Activated CD4-positive, alpha-beta T cell treated with anti-CD3 and anti-CD28 coated beads, Interleukin-10, Interleukin-2, amounts not matched to agents 100 ng/mL and 50 ng/mL, durations not matched to agents 16 hours and 8 hours (primary cell): ENCODE measurements at regions not wholly inside any gene's neighbourhood (a gene's known extent, or its start where the extent isn't known, plus 50 kb on each side); places are given as distances from the start of the nearest gene placed in this dataset.

ENCODE experiments used
- DNase-seq: peaks from one replicate; pipeline ENCODE4 v3.0.0-alpha.2; 2020

DNA sequence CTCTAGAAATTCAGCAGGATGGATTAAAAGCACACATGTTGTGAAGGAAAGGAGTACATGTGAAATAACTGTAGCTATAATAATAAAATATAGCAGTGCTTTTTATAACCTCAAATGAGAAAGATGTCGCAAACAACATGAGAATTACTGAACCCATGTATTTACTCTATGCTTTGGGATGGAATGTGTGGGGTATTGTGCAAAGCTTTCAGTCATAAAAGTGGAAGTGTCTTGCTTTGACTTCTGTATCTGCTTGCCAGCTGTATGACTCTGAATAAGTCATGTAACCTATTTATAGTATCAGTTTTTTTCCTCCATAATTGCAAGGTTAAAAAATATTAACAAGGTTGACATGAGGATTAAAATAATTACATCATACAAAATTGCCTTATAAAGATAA is 519.3 kb upstream of the CADM2 start:
- no peak for DNase-seq

- no peak for DNase-seq
Measured at GRCh38 chr3:84440291-84440690, 518.5 kb upstream of the CADM2 start.

GRCh38 chr3:84442533-84442932 is 516.3 kb upstream of the CADM2 start:
- no peak for DNase-seq

DNA sequence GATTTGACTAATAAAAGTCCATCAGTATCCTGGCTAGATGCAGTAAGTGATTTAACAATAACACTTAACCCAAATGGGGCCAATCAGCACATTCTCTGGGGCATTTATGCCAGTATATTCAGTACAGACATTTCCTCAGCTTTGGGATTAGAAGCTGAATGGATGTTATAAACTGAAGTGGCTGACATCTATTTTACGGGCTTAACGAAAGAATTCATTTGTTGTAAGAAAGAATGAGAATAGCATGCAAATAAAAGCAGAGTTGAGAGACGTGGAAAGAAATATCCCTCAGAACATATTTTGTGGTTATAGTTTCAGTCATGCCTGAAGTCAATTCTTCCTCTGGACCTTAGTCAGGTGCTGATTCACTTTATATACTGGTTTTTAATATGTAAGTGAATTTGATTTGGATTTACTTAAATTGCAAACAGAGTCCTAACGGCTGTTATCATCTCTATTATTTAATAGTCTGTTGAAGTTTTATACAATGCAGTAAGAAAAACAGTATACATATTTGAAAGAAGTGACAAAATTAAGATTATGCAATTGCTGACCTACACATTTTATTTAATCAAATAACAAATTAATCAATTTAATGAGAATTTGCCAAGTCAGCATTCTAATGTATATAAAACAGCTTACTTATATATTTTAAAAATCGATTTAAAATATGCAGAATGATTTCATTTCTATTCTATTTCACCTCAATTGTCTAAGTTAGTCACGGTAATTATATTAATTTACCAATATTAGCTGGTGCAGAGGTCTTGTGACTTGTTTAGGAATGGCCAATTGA is 513.9 kb upstream of the CADM2 start:
- no peak for DNase-seq

DNA sequence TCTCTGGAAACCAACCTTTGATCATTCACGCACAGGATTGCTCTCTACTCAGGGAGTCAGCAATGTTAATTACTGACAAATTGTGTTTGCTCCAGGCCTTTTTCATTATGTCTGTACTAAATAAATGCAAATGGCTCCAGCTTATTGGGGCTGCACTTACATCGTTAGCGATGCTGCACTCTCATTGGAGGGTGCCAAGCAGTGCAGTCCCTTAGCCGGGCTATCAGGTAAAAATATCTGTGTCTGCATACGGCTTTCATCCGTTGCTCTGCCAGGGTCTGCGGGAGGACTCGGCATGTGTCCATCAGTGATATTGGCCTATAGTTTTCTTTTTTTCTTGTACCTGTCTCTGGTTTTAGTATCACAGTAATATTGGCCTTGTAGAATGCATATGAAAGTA is 471.5 kb upstream of the CADM2 start:
- DNase-seq: no peak

DNA sequence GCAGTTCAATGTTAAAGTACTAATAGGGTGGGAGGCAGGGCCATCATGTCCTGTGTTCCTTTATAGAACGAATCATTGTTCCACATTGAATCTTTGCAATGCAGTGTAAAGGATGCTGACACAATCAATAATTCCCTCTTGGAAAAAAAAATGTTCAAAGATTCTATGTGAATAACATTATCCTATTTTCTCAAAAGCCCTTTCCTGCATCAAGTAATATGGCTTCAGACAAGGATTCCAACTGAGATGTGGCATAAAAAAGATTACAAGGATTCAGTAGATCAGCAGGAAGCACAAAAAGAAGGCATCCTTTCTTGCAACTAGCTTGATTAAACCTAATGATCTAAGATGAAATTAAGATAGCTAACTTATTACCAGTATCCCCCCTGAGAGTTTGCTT is 454.0 kb upstream of the CADM2 start:
- DNase-seq: no peak

DNA sequence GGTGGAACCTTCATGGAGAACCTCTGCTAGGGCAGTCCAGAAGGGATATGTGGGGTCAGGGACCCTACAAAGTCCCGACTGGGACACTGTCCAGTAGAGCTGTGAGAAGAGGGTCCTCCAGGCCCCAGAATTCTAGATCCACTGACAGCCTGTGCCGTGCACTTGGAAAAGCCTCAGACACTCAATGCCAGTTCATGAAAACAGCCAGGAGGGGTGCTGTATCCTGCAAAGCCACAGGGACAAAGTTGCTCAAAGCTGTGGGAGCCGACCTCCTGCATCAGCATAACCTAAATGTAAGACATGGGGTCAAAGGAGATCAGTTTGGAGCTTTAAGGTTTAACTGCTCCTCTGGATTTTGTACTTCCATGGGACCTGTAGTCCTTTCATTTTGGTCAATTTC is 448.8 kb upstream of the CADM2 start:
- no peak for DNase-seq

DNA sequence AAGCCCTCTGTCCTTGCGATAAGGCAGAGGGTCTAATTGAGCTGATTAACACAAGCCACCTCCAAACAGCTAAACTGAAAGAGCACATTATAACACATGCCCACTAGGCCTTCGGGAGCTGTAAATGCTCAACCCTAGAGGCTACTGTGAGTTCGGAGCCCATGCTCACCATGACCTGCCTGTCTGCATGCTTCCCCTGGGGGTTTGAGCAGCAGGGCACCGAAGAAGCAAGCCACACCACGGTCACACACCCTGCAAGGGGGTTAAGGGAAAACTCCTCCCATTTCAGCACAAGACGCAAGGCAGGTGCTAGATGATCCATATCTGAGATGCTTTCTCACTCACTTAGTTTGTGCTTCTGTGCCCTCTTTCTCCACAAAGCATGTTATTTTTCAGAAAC is 435.9 kb upstream of the CADM2 start:
- DNase-seq: no peak

DNA sequence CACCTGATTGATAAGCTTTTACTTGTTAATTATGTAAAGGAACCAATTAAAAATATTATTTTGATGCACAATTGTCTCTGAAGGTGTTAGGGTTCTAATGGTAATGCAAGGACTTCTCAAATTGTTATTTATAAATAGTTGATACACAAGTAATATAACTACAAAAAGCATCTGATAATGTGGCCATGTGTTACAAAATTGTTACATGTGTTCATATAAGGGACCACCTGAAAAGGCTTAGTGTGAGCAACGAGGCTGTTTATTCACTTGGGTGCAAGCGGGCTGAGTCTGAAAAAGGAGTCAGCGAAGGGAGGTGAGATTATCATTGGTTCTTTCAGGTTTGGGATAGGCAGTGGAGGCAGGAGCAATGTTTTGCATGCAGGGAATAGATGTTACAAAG is 421.9 kb upstream of the CADM2 start:
- DNase-seq: no peak

DNA sequence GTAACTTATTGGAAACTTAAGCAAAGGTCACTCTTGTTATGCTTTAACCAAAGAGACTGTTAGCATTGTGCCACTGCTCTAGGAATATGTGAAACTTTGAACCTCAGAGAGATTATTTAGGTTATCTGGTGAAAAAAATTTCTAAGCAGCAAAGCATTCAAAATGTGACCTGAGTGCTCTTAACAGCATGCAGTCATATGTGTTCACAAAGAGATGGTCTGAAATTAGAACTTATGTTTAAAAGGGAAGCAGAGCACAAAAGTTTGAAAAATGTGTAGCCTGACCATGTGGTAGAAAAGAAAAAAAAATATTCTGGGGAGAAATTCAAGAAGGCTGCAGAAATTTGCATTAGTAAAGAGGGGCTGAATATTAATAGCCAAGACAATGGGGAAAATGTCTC is 420.2 kb upstream of the CADM2 start:
- DNase-seq: no peak

- DNase-seq: no peak
Measured at GRCh38 chr3:84547207-84547606, 411.6 kb upstream of the CADM2 start.

- DNase-seq: peak; percentile 5
Measured at GRCh38 chr3:84547971-84548970, 410.5 kb upstream of the CADM2 start.

DNA sequence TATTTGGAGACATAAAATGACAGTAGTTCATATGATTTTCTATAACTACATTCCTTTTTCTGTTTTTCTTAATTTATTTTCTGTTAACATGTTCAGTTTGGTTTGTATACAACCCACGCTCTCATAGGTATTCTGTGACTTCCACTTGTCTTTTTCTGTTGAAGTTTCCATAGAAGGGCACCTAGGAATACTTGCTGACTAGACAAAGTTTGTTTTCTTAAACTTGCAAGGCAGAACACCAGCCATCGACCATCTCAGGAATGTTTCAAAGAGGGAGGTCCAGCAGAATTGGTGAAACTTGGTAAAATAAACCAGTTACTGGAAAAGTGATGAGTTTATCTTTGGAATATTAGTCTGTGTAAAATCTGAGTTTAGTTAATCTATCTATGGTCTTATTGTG is 403.2 kb upstream of the CADM2 start:
- no peak for DNase-seq

DNA sequence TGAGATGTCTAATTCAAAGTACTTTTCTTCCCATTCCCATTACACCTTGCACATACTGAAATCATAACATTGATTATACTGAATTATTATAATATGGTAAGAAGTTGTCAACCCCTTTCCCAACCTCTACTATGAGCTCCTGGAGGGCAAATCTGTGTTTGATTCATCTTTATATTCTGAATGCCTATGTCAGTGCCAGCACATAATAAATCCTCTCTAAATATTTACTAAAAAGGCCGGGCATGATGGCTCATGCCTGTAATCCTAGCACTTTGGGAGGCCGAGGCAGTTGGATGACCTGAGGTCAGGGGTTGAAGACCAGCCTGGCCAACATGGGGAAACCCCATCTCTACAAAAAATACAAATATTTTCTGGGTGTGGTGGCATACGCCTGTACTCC is 392.5 kb upstream of the CADM2 start:
- DNase-seq: no peak

GRCh38 chr3:84567796-84568195 is 391.0 kb upstream of the CADM2 start:
- DNase-seq: no peak

DNA sequence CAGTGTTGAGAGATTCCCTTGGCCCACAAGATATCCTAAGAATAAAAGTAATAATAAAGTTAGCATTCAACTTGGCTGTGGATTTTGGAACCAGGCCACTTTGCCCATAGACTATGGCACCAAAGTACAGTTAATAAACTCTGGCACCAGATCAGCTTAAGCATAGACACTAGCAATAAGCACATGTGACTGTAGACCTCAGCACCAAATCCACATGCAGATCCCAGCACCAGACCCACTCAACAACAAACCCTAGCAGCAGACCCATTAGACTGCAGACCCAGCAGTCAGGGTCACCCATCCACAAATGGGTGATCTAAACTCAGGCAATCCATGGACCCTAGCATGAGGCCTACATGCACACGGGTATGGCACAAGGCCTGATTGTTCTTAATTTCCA is 384.8 kb upstream of the CADM2 start:
- DNase-seq: no peak

DNA sequence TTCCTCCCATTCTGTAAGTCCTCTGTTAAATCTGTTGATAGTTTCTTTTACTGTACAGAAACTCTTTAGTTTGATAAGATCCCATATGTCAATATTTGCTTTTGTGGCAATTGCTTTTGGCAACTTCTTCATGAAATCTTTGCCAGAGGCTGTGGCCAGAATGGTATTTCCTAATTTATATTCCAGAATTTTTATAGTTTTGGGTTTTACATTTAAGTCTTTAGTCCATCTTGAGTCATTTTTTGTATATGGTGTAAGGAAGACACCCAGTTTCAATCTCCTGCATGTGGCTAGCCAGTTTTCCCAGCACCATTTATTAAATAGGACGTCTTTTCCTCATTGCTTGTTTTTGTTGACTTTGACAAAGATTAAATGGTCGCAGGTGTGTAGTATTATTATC is 372.4 kb upstream of the CADM2 start:
- DNase-seq: no peak

DNA sequence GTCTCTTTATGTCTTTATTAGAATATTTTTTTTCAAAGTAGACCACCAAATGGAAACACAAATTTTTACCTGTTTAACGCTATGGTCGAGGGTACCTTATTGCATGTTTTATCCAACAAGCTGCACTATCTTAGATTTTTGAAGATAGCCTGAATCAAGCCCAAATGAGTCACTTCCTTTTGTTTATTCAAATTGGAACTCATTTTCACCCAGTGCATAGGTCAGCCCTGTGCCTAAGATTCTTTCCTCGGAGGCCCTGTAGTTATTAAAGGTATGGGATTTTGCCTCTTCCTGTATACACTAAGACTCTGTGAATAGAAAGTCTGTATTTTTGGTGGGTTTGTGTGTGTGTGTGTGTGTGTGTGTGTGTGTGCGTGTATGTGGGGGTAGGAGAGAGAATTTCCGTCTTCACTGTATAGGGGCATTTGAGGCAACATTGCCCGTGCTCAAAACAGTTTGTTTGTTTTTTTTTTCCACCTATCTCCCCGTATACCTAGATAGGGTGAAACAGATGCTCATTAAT is 358.0 kb upstream of the CADM2 start:
- no peak for DNase-seq

- no peak for DNase-seq
Measured at GRCh38 chr3:84601303-84601702, 357.5 kb upstream of the CADM2 start.

DNA sequence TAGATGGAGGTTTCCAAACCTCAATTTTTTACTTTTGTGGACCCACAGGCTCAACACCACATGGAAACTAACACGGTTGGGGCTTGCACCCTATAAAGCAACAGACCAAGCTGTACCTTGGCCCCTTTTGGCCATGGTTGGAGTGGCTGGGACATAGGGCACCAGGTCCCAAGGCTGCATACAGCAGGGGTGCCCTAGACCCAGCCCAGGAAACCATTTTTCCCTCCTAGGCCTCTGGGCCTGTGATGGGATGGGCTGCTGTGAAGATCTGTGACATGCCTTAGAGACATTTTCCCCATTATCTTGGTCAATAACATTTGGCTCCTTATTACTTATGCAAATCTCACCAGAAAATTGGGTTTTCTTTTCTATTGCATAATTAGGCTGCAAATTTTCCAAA is 337.0 kb upstream of the CADM2 start:
- DNase-seq: no peak

GRCh38 chr3:84634668-84635067 is 324.1 kb upstream of the CADM2 start:
- DNase-seq: no peak

DNA sequence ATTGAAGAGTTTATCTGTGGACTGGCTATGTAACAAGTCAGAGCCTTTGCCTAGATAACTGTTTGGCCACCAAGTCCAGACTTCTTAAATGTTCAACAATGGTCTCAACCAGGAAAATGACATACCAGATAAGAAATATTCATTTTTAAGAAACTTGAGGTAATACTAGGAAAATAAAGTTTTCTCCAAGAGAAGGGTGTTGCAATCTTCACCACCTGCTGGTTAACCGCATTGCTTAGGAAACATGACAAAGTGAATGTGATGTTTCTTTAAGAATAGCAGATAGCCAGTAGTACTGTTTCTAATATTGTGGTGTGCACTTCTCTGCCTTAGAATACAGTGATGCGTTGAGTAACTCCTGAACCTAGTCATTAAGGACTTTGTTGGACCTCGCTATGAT is 321.5 kb upstream of the CADM2 start:
- no peak for DNase-seq

DNA sequence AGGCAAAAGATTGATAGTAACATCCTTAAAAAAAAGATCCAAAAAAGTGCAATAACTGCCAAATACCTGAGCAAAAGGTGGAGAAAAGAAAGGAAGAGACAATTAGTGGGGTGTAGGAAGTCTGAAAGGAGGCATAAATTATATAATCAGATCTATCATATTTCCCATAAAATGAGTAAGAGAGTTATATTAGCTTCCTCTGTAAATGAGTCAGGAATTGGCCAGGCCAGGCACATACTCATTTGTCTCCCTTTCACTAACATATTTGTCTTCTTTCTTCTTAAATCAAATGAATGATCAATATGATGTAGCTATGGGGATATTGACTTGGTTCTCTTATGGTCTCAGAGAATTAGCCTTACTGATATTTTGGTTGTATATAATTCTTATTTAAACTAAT is 292.3 kb upstream of the CADM2 start:
- DNase-seq: no peak

- no peak for DNase-seq
Measured at GRCh38 chr3:84679211-84679610, 279.6 kb upstream of the CADM2 start.
